C1 segment of cervical spinal cord (tissue), 14 donors: ENCODE measurements at regions not wholly inside any gene's neighbourhood (a gene's known extent, or its start where the extent isn't known, plus 50 kb on each side); places are given as distances from the start of the nearest gene placed in this dataset.

Experiments used
- DNase-seq, 14 donors: peaks; one replicate each; lab custom pipeline; 2025; lab: John Stamatoyannopoulos, UW

DNA sequence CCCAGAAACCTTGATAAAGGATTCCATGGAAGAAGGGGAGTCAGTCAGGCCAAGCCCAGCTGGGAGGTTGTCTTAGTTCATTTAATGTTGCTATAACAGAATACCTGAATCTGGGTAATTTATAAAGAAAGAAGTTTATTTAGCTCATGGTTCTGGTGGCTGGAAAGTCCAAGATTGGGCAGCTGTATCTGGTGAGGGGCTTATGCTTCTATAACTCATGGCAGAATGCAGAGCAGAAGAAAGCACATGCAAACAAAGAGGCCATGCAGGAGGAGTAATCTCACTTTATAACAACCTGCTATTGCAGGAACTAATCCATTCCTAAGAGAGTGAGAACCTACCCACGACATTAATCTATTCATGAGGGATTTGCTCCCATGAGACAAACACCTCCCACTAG, 54.2 kb upstream of the ANKRD1 start:
- no peak for DNase-seq

DNA sequence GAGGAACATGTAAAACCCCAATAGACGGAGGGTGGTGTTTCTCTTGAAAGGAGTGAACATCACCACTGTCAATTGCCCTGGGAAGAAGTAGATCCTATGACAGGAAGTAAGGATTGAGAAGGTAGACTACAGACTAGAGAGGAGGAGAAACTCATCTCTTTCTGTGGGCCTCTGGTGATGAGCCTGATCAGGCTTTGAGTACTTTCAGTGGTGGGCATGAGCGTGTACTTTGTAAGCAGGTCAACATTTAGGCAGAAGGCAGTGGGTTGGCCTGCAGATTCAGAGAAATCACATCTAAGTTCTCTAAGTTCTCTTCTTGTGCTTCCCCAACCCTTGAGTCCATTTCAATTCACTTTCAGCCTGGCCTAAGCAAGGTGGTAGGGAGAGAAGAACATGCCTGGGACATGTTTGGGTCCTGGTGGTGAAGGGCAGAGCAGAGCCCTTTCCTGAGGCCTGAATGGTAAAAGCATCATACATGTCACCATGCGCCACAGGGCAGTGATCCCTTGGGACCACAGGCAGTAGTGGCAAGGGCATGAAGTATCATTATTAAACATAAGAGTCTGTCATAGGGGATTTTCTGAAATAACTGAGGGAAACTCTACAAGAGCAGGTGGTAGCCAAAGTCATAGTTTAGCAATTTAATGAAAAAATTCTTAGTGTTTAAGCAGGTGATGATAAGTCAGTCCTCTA, 56.4 kb upstream of the ANKRD1 start:
- DNase-seq = no peak

- DNase-seq = no peak
Observed at GRCh38 chr10:90977855-90978486, 57.1 kb upstream of the ANKRD1 start.

GRCh38 chr10:90982406-90983008, 61.6 kb upstream of the ANKRD1 start:
- DNase-seq = no peak

DNA sequence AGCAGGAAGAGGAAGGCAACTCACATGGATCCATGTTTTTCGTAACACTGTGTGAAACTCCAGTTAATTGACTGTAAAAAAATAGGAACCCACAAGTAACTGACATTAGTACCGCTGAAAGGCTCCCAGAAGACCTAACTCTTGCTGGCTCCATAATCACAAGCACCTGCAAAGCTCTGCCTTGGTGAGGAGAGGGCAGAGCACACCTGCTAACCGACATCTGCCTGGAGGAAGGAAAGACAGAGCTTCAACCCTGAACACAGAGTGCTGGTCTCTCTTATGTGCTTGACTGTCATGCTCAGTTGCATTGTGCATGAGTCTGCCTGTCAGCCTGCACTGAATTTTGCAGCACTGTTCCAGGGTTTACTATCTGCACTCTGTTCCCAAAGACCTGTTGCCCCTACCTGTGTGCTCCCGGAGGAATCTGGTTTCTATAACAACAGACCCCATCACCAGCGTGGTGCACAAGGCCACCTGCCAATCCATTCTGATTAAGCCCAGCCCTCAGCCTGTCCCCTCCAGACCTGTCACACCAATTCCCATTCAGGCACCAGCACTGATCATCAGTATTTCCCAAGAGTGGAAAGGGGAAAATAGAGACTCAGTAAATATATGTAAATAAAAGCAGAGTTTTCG, 63.1 kb upstream of the ANKRD1 start:
- DNase-seq = no peak

- no peak for DNase-seq
Observed at GRCh38 chr10:90984898-90985297, 64.0 kb upstream of the ANKRD1 start.

GRCh38 chr10:90985321-90985933, 64.5 kb upstream of the ANKRD1 start:
- no peak for DNase-seq

GRCh38 chr10:90986136-90986760, 65.4 kb upstream of the ANKRD1 start:
- no peak for DNase-seq

- no peak for DNase-seq
Observed at GRCh38 chr10:90986870-90987269, 66.0 kb upstream of the ANKRD1 start.

GRCh38 chr10:90987383-90987782, 66.5 kb upstream of the ANKRD1 start:
- DNase-seq = no peak

GRCh38 chr10:90988024-90988423, 67.1 kb upstream of the ANKRD1 start:
- DNase-seq = no peak

DNA sequence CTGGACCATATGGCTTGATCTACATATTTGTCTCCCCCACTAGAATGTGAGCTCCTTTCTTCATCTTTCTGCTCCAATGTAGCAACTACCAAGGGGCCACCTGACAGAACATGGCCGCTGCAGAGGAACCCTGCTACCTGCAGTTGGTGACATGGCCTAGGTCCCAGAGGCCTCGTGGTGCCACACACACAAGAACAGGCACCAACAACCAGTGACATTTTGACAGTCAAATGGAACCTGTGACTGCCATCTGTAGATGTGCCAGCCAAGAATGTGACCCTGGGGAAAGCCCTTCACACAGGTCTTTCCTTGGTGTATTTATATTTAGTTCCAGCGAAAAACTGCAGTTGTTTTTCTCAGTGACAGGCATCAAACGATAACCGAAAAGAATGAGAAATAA, 67.9 kb upstream of the ANKRD1 start:
- DNase-seq = no peak

- no peak for DNase-seq
Observed at GRCh38 chr10:90989378-90989777, 68.5 kb upstream of the ANKRD1 start.

- no peak for DNase-seq
Observed at GRCh38 chr10:90992462-90992861, 71.6 kb upstream of the ANKRD1 start.

DNA sequence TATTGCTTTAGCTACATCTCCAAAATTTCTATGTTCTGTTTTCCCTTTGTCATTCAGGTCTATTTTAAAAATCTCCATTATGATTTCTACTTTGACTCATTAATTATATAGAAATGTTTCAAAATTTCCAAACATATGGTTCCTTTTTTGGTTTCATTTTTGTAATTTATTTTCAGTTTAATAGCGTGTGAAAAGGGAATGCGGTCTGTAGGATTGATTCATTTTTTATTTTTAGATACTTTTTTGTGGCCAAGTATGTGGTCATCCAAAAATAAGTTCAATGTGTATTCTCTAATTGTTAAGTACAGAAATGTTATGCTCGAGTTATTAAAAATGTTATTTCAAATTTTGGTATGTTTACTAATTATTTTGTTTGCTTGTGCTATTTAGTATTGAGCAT, 72.5 kb upstream of the ANKRD1 start:
- DNase-seq = no peak

GRCh38 chr10:90997670-90998069, 76.8 kb upstream of the ANKRD1 start:
- no peak for DNase-seq

GRCh38 chr10:90998733-90999511, 78.0 kb upstream of the ANKRD1 start:
- no peak for DNase-seq

DNA sequence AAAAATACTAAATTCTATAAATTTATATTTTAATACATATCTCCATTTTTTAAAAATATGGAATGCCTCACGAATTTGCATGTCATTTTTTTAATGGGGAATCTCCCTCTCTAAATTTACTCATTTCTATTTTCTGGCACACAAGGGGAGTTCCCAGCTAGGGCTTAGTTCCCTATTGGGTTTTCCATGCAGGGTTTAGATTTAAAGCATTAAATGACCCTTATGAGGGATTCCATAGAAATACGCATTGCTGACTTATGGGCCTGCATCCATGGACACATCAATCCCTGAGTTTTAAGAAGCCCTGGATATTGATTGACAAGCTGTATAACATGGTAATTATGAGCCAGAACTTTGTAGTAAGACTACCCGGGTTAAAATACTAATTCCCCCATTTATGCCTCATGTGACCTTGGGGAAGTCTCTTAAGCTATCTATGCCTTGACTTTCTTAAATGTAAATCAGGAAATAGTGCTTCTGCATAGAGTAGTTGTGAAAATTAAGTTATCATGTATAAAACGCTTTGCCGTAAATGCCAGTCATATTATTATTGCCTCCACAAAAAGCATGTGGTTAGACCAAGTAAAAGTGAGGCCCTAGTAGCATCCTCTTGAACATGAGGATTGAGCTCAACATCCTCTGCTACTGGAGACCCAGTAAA, 78.8 kb upstream of the ANKRD1 start:
- DNase-seq = no peak

- DNase-seq = no peak
Observed at GRCh38 chr10:91000470-91000869, 79.6 kb upstream of the ANKRD1 start.

GRCh38 chr10:91000985-91001384, 80.1 kb upstream of the ANKRD1 start:
- DNase-seq = no peak
